ENCODE measurements at regions not wholly inside any gene's neighbourhood (a gene's known extent, or its start where the extent isn't known, plus 50 kb on each side); places are given as distances from the start of the nearest gene placed in this dataset.
A peak's percentile ranks its signal among the peaks of the same experiment; 100 is the strongest.

GRCh38 chr1:229971141-229971540, 95.9 kb upstream of the GALNT2 start:
- DNase-seq (ENCODE audit: low spot score), result no peak

- DNase-seq (ENCODE audit: low spot score), result peak; percentile 23
These were observed 94.3 kb upstream of the GALNT2 start for GRCh38 chr1:229972600-229973296.

GRCh38 chr1:229973297-229973612, 93.8 kb upstream of the GALNT2 start:
- DNase-seq (ENCODE audit: low spot score), result no peak

GRCh38 chr1:229975047-229975446, 92.0 kb upstream of the GALNT2 start:
- no peak for DNase-seq (ENCODE audit: low spot score)

GRCh38 chr1:229980009-229980408, 87.0 kb upstream of the GALNT2 start:
- no peak for DNase-seq (ENCODE audit: low spot score)

- DNase-seq (ENCODE audit: low spot score), result no peak
These were observed 85.3 kb upstream of the GALNT2 start for GRCh38 chr1:229981736-229982135.

GRCh38 chr1:229984310-229984991, 82.6 kb upstream of the GALNT2 start:
- DNase-seq (ENCODE audit: low spot score), result no peak

- no peak for DNase-seq (ENCODE audit: low spot score)
These were observed 81.9 kb upstream of the GALNT2 start for GRCh38 chr1:229984992-229985612.

GRCh38 chr1:229985613-229986010, 81.4 kb upstream of the GALNT2 start:
- DNase-seq (ENCODE audit: low spot score), result no peak

GRCh38 chr1:229986737-229987337, 80.2 kb upstream of the GALNT2 start:
- DNase-seq (ENCODE audit: low spot score), result no peak

GRCh38 chr1:229987953-229988352, 79.1 kb upstream of the GALNT2 start:
- no peak for DNase-seq (ENCODE audit: low spot score)

- no peak for DNase-seq (ENCODE audit: low spot score)
These were observed 78.5 kb upstream of the GALNT2 start for GRCh38 chr1:229988534-229988933.

- no peak for DNase-seq (ENCODE audit: low spot score)
These were observed 77.3 kb upstream of the GALNT2 start for GRCh38 chr1:229989591-229990248.

GRCh38 chr1:229990326-229990725, 76.7 kb upstream of the GALNT2 start:
- DNase-seq (ENCODE audit: low spot score), result no peak

GRCh38 chr1:229991104-229991513, 75.9 kb upstream of the GALNT2 start:
- no peak for DNase-seq (ENCODE audit: low spot score)

- no peak for DNase-seq (ENCODE audit: low spot score)
These were observed 75.2 kb upstream of the GALNT2 start for GRCh38 chr1:229991724-229992333.

- no peak for DNase-seq (ENCODE audit: low spot score)
These were observed 74.0 kb upstream of the GALNT2 start for GRCh38 chr1:229993060-229993459.

GRCh38 chr1:229993894-229994293, 73.1 kb upstream of the GALNT2 start:
- no peak for DNase-seq (ENCODE audit: low spot score)

- DNase-seq (ENCODE audit: low spot score), result no peak
These were observed 67.9 kb upstream of the GALNT2 start for GRCh38 chr1:229999004-229999670.

GRCh38 chr1:230000493-230001184, 66.4 kb upstream of the GALNT2 start:
- no peak for DNase-seq (ENCODE audit: low spot score)
